Progenitor cell of endocrine pancreas (in vitro differentiated cells): ENCODE measurements at regions not wholly inside any gene's neighbourhood (a gene's known extent, or its start where the extent isn't known, plus 50 kb on each side); places are given as distances from the start of the nearest gene placed in this dataset.

Source experiments
- DNase-seq: peaks from one replicate; pipeline ENCODE4 v3.0.0; 2021; ENCODE audit warnings: low spot score; ENCODE audit not compliant: unreplicated experiment
- H3K27ac Mint-ChIP-seq: 2 replicates; pipeline ENCODE4 v1.8.0; 2021; ENCODE audit warnings: mild to moderate bottlenecking, moderate library complexity, mixed read lengths
- H3K27me3 Mint-ChIP-seq: 2 replicates; pipeline ENCODE4 v1.8.0; 2021; ENCODE audit warnings: mixed read lengths
- H3K36me3 Mint-ChIP-seq: 2 replicates; pipeline ENCODE4 v1.8.0; 2022; ENCODE audit warnings: mixed read lengths; ENCODE audit not compliant: insufficient read depth
- H3K4me1 Mint-ChIP-seq: 2 replicates; pipeline ENCODE4 v1.8.0; 2021; ENCODE audit warnings: low read depth, mixed read lengths
- H3K4me3 Mint-ChIP-seq: 2 replicates; pipeline ENCODE4 v1.8.0; 2021; ENCODE audit warnings: low read depth, mild to moderate bottlenecking, moderate library complexity, mixed read lengths
- H3K9me3 Mint-ChIP-seq: 2 replicates; pipeline ENCODE4 v1.8.0; 2021; ENCODE audit warnings: low read depth, mixed read lengths
- TF ChIP-seq, protein P1 (sequence below): fragments of 200-600 bp; sonication (generic); IDR thresholded peaks from one replicate; pipeline ENCODE4 v1.5.0; 2021; ENCODE audit warnings: antibody characterized with exemption, mild to moderate bottlenecking; ENCODE audit not compliant: unreplicated experiment

DNA sequence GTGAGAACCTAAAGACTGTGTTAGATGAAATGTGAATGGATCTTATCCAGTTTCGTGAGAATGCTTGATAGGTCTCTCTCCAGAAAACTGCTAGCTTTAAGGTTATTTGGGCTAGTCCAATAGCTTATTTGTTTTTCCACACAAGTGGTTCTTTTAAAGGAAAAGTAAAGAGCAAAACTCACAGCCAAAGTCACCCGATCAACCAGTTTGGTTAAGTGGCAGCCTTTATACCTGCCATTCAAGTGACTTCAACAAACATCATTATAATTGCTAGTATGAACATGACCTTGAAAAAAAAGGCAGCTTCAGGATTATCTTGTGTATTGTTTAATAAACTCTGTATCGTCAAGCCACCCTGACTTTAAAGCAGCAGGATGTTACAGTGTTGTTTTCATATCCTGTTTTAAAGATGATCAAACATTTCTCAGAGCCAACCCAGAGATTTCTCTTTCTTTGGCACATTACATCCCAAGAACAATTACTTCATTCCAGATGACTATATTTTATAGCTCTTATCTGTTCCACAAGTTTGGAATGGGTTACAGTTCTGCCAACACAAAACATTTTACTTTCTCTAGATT is 253.4 kb downstream of the EPHA7 start:
- DNase-seq = no peak
- TF ChIP-seq, protein P1, sequence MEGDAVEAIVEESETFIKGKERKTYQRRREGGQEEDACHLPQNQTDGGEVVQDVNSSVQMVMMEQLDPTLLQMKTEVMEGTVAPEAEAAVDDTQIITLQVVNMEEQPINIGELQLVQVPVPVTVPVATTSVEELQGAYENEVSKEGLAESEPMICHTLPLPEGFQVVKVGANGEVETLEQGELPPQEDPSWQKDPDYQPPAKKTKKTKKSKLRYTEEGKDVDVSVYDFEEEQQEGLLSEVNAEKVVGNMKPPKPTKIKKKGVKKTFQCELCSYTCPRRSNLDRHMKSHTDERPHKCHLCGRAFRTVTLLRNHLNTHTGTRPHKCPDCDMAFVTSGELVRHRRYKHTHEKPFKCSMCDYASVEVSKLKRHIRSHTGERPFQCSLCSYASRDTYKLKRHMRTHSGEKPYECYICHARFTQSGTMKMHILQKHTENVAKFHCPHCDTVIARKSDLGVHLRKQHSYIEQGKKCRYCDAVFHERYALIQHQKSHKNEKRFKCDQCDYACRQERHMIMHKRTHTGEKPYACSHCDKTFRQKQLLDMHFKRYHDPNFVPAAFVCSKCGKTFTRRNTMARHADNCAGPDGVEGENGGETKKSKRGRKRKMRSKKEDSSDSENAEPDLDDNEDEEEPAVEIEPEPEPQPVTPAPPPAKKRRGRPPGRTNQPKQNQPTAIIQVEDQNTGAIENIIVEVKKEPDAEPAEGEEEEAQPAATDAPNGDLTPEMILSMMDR = no peak
- no peaks in the 10 kb centered on the region for H3K36me3 Mint-ChIP-seq
- no peak overlapping the region for H3K27ac Mint-ChIP-seq
- H3K27me3 Mint-ChIP-seq = no peaks in the 10 kb centered on the region
- no peak overlapping the region for H3K4me3 Mint-ChIP-seq
- H3K9me3 Mint-ChIP-seq = no peaks in the 10 kb centered on the region
- peaks cover 15% of the 10 kb centered on the region for H3K4me1 Mint-ChIP-seq

- TF ChIP-seq, protein P1 = no peak
- Mint-ChIP-seq H3K9me3 (no peaks in the 10 kb centered on the region), H3K36me3 (no peaks in the 10 kb centered on the region), H3K27ac (no peak overlapping the region), H3K4me3 (no peak overlapping the region), H3K27me3 (no peaks in the 10 kb centered on the region), H3K4me1 (peaks cover 15% of the 10 kb centered on the region)
- DNase-seq = no peak
Observed at GRCh38 chr6:93164781-93165180, 254.6 kb downstream of the EPHA7 start.

DNA sequence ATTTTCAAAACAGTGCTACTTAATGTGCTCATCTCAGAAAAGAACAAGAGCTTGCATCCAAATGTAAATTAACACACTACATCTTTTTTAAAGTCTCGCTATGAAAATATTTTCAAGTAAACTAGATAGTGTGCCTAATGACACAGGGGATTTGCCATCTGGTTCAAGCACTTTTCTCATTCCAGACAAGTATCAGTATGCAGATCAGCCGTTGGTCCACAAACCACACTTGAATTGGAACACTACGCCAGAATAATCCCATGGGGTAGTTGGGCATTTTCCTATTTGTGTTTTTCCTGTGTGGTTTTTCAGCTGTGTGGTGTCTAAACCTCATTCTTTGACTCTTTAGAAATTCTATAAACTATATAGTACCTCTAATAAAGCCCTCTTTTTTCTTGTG is 256.2 kb downstream of the EPHA7 start:
- peaks cover 15% of the 10 kb centered on the region for H3K4me1 Mint-ChIP-seq
- no peak overlapping the region for H3K27ac Mint-ChIP-seq
- no peaks in the 10 kb centered on the region for H3K27me3 Mint-ChIP-seq
- H3K36me3 Mint-ChIP-seq = no peaks in the 10 kb centered on the region
- no peak for DNase-seq
- H3K9me3 Mint-ChIP-seq = peaks cover 12% of the 10 kb centered on the region
- no peak overlapping the region for H3K4me3 Mint-ChIP-seq
- TF ChIP-seq, protein P1 = no peak

DNA sequence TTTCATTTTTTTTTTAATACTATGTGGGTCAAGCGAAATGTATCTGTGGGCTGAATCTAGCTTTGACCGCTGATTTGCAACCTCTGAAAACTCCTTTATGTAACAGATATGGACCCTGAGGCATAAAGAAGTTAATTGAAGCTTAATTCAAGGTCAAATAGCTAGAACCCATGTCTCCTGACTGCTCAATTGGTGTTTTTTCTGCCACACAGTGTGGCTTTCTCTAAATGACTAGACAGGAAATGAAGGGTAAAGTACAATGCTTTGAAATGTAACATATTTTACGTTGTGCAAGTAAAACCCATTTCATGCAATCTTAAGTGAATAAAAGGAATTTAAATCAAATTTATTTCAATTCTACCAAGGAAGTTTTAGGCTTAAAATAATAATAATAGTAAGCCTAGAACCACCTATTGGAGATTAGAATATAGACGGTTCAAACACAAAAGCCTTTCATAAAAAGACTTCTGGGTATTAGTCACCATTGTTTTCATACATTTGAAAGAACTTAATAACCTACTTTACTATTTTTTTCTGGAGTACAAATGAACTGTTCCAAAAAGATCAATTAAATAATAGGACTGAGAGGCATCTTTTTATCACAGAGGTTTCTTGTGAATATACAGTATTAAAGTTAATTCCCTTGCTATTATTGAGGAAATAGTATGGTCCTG is 279.8 kb downstream of the EPHA7 start:
- H3K36me3 Mint-ChIP-seq = no peaks in the 10 kb centered on the region

GRCh38 chr6:93136111-93136510 is 283.2 kb downstream of the EPHA7 start:
- no peak overlapping the region for H3K4me3 Mint-ChIP-seq
- H3K4me1 Mint-ChIP-seq = no peaks in the 10 kb centered on the region
- no peaks in the 10 kb centered on the region for H3K27me3 Mint-ChIP-seq
- H3K27ac Mint-ChIP-seq = no peak overlapping the region
- DNase-seq = no peak
- no peaks in the 10 kb centered on the region for H3K36me3 Mint-ChIP-seq
- TF ChIP-seq, protein P1 = no peak
- no peaks in the 10 kb centered on the region for H3K9me3 Mint-ChIP-seq

More for the DNA sequence above, 279.8 kb downstream of the EPHA7 start:
- no peaks in the 10 kb centered on the region for H3K9me3 Mint-ChIP-seq
- DNase-seq = no peak
- H3K27me3 Mint-ChIP-seq = no peaks in the 10 kb centered on the region
- no peak overlapping the region for H3K27ac Mint-ChIP-seq
- H3K4me1 Mint-ChIP-seq = no peaks in the 10 kb centered on the region
- no peak overlapping the region for H3K4me3 Mint-ChIP-seq
- TF ChIP-seq, protein P1 = no peak
